DOHH2 (cell line): ENCODE measurements at regions not wholly inside any gene's neighbourhood (a gene's known extent, or its start where the extent isn't known, plus 50 kb on each side); places are given as distances from the start of the nearest gene placed in this dataset.

ENCODE experiments used
- H3F3A ChIP-seq: fragments of 200-600 bp; sonication (generic), shearing (Covaris generic); 2 replicates; pipeline ENCODE4 v1.6.0; 2016; ENCODE audit warnings: antibody characterized with exemption, mild to moderate bottlenecking; ENCODE audit not compliant: control insufficient read depth, insufficient read depth
- H3K27ac ChIP-seq: fragments of 200-600 bp; sonication (generic); 2 replicates; pipeline ENCODE4 v1.5.1; 2014; ENCODE audit warnings: low read depth, mild to moderate bottlenecking, low read length, moderate library complexity
- H3K27me3 ChIP-seq: fragments of 200-600 bp; sonication (generic); 2 replicates; pipeline ENCODE4 v1.6.1; 2014; ENCODE audit warnings: mild to moderate bottlenecking, low read length, mixed read lengths; ENCODE audit not compliant: control insufficient read depth
- H3K36me3 ChIP-seq: fragments of 200-600 bp; sonication (generic); 2 replicates; pipeline ENCODE4 v1.6.1; 2014; ENCODE audit warnings: mild to moderate bottlenecking, low read length, moderate library complexity, mixed read lengths; ENCODE audit not compliant: control insufficient read depth
- H3K4me1 ChIP-seq: fragments of 200-600 bp; sonication (generic); 2 replicates; pipeline ENCODE4 v1.6.1; 2014; ENCODE audit warnings: mild to moderate bottlenecking, low read length, mixed read lengths; ENCODE audit not compliant: control insufficient read depth
- H3K4me2 ChIP-seq: fragments of 200-600 bp; sonication (generic); 2 replicates; pipeline ENCODE4 v1.6.0; 2014; ENCODE audit warnings: mild to moderate bottlenecking, low read length, moderate library complexity
- H3K4me3 ChIP-seq: fragments of 200-600 bp; sonication (generic); 2 replicates; pipeline ENCODE4 v1.5.1; 2014; ENCODE audit warnings: mild to moderate bottlenecking, low read length, mixed read lengths
- H3K79me2 ChIP-seq: fragments of 200-600 bp; sonication (generic); 2 replicates; pipeline ENCODE4 v1.6.1; 2014; ENCODE audit warnings: mild to moderate bottlenecking, low read length, mixed read lengths; ENCODE audit not compliant: control insufficient read depth
- H3K9me2 ChIP-seq: fragments of 200-600 bp; sonication (generic); replicated peaks from 2 replicates; pipeline ENCODE4 v1.6.1; 2014; ENCODE audit warnings: mild to moderate bottlenecking, low read length, mixed read lengths; ENCODE audit not compliant: control insufficient read depth
- H3K9me3 ChIP-seq: fragments of 200-600 bp; sonication (generic); 2 replicates; pipeline ENCODE4 v1.6.1; 2014; ENCODE audit warnings: antibody characterized with exemption, low read length, mixed read lengths; ENCODE audit not compliant: control insufficient read depth, insufficient read depth
- H4K20me1 ChIP-seq: fragments of 200-600 bp; sonication (generic); 2 replicates; pipeline ENCODE4 v1.6.0; 2014; ENCODE audit warnings: low read depth, mild to moderate bottlenecking, antibody characterized with exemption, low read length, moderate library complexity; ENCODE audit not compliant: control insufficient read depth, insufficient read depth
- EZH2phosphoT487 ChIP-seq: fragments of 200-600 bp; sonication (generic); IDR thresholded peaks from 2 replicates; pipeline ENCODE4 v1.6.1; 2017; ENCODE audit warnings: borderline replicate concordance, mild to moderate bottlenecking, antibody characterized with exemption, low read length, moderate library complexity, mixed read lengths
- TF ChIP-seq, protein P1 (sequence below): fragments of 200-600 bp; sonication (generic); IDR thresholded peaks from one replicate; pipeline ENCODE4 v1.5.1; 2014; ENCODE audit warnings: antibody characterized with exemption, mild to moderate bottlenecking, low read depth, low read length; ENCODE audit not compliant: poor library complexity, severe bottlenecking

DNA sequence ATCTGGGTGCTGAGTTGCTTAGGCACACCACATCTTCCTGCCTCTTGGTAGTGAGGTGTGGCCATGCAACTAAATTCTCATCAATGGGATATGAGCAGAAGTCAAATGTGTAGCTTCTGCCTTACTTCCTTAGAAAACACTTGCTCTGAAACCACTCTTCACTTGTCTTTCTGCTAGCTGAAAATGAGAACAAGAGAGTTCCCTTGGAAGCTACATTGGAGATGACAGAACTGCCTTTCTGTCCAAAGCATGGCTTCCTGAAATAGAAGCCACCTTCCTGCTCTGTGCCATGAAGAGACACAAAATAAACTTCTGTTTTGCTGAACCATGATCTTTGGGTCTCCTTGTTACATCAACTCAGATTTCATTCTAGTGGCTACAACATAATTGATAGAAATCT lies 659.9 kb downstream of the IRS1 start:
- Histone ChIP-seq H3F3A (no peaks in the 10 kb centered on the region), H3K9me2 (no peaks in the 10 kb centered on the region), H3K27ac (no peak overlapping the region), H3K4me3 (no peak overlapping the region), H3K27me3 (no peaks in the 10 kb centered on the region), H3K79me2 (no peaks in the 10 kb centered on the region), H3K4me1 (peaks cover 25% of the 10 kb centered on the region), H3K4me2 (no peak overlapping the region), H3K36me3 (no peaks in the 10 kb centered on the region), H4K20me1 (no peaks in the 10 kb centered on the region), H3K9me3 (no peaks in the 10 kb centered on the region)
- no peak for TF ChIP-seq EZH2phosphoT487
- TF ChIP-seq, protein P1, sequence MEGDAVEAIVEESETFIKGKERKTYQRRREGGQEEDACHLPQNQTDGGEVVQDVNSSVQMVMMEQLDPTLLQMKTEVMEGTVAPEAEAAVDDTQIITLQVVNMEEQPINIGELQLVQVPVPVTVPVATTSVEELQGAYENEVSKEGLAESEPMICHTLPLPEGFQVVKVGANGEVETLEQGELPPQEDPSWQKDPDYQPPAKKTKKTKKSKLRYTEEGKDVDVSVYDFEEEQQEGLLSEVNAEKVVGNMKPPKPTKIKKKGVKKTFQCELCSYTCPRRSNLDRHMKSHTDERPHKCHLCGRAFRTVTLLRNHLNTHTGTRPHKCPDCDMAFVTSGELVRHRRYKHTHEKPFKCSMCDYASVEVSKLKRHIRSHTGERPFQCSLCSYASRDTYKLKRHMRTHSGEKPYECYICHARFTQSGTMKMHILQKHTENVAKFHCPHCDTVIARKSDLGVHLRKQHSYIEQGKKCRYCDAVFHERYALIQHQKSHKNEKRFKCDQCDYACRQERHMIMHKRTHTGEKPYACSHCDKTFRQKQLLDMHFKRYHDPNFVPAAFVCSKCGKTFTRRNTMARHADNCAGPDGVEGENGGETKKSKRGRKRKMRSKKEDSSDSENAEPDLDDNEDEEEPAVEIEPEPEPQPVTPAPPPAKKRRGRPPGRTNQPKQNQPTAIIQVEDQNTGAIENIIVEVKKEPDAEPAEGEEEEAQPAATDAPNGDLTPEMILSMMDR: no peak

DNA sequence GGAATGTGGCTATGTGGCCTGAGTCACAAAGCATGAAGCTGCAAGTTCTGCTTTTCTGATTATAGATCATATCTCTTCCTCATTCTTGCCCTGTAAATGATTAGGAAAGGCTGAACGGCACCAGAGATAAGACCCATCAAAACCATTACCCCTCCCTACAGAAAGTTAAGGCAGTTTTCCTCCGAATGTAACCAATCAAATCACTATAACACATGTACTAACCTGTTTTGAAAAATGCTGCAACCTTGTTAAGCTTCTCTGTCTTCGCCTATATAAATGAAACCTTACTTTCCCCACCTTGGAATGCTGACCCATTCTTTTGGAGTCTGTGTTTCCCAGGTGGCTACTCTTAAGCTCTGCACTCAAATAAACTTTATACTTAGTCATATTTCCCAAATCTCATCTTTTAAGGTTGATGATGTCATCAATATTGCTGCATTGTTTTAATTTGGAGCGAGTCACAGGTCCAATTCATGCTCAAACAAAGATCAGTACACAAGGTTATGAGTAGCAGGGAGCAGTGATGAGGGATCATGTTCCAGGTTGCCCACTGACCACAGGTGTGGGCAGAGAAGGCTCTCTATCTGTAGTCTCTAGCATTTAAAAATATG lies 662.3 kb downstream of the IRS1 start:
- TF ChIP-seq, protein P1: no peak
- no peak for TF ChIP-seq EZH2phosphoT487
- no peaks in the 10 kb centered on the region for H3K79me2 ChIP-seq
- no peaks in the 10 kb centered on the region for H3K9me2 ChIP-seq
- H3K36me3 ChIP-seq: no peaks in the 10 kb centered on the region
- peak overlapping the region; percentile 41 for H3K4me2 ChIP-seq
- peaks cover 25% of the 10 kb centered on the region for H3K4me1 ChIP-seq
- H4K20me1 ChIP-seq: no peaks in the 10 kb centered on the region
- no peaks in the 10 kb centered on the region for H3K27me3 ChIP-seq
- H3K4me3 ChIP-seq: peak overlapping the region; percentile 19
- H3K9me3 ChIP-seq: no peaks in the 10 kb centered on the region
- H3K27ac ChIP-seq: peak overlapping the region; percentile 19
- H3F3A ChIP-seq: no peaks in the 10 kb centered on the region

DNA sequence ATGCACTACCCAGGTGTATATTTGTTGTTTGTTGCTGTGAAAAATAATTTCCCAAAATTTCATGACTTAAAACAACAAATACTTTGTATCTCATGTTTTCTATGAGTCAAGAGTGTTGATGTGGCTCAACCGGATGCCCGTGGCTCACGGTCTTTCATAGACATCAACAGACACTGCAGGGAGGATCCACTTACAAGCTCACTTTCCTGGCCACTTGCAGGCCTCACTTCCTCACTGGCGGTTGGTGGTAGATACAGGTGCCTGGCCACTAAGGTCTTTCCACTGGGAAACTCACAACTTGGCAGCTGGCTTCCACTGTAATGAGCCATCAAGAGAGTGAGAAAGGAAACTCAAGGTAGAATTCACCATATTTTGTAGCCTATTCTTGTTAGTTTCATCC lies 662.9 kb downstream of the IRS1 start:
- Histone ChIP-seq H4K20me1 (no peaks in the 10 kb centered on the region), H3K9me3 (no peaks in the 10 kb centered on the region), H3K36me3 (no peaks in the 10 kb centered on the region), H3K79me2 (no peaks in the 10 kb centered on the region), H3K4me1 (peaks cover 25% of the 10 kb centered on the region), H3K27ac (peak overlapping the region; percentile 19), H3K4me3 (peak overlapping the region; percentile 19), H3F3A (no peaks in the 10 kb centered on the region), H3K9me2 (no peaks in the 10 kb centered on the region), H3K4me2 (peak overlapping the region; percentile 41), H3K27me3 (no peaks in the 10 kb centered on the region)
- TF ChIP-seq, protein P1: no peak
